GM19395 (cell line): ENCODE measurements at regions not wholly inside any gene's neighbourhood (a gene's known extent, or its start where the extent isn't known, plus 50 kb on each side); places are given as distances from the start of the nearest gene placed in this dataset.

Experiments
- ATAC-seq: cut with Tn5 transposase; IDR thresholded peaks from one replicate; pipeline ENCODE4 v1.9.1; 2021; ENCODE audit warnings: mild to moderate bottlenecking, moderate library complexity; ENCODE audit not compliant: unreplicated experiment

DNA sequence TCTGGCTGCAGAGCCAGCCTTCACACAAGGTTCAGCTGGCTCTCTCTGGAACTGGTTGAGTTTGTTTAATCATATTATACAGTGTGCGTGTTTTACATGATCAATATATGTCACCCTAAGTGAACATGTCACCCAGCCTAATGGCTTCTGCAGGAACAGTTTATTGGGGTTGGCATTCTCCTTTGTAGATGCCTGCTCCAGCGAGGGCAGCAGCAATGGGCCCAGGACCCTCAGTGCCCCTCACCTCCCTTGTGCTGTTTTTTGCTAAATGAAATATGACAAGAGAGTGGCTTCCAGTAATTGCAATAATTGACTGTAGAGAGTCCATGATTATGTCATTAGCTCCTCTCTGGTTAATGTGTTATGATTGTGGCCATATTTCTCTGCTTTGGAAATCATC lies 387.2 kb downstream of the TMEM114 start:
- no peak for ATAC-seq

DNA sequence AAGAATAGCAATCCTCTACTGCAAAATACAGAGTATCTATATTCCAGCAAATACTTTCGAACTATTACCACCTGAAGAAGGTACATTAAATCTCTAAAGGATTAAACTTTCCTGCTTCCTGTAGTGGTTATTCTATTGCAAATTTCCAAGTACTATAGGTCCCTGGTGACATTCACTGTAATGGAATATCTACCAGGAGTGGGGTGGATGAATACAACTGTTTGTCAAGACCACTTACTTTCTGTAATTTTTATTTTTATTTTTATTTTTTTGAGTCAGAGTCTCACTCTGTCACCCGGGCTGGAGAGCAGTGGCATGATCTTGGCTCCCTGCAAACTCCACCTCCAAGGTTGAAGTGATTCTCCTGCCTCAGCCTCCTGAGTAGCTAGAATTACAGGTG lies 389.5 kb downstream of the TMEM114 start:
- no peak for ATAC-seq

DNA sequence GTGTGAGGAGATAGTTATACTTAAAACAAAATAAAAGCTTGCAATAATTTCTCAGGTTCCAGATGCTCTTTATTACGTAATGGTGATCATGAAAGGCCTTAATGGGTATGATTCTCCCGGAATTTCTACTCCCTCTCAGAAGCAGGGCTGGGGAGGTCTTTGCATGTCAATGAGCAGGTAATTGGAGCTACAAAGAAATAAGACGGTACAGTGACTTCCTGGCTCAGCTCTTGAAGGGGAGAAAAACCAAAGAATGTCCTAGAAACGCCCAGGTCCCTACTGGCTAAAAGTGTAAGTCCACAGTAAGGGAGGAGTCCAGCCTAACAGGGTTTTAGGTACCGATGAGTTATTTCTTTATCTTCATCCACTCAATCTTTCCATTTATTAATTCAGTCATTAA lies 390.9 kb downstream of the TMEM114 start:
- no peak for ATAC-seq

DNA sequence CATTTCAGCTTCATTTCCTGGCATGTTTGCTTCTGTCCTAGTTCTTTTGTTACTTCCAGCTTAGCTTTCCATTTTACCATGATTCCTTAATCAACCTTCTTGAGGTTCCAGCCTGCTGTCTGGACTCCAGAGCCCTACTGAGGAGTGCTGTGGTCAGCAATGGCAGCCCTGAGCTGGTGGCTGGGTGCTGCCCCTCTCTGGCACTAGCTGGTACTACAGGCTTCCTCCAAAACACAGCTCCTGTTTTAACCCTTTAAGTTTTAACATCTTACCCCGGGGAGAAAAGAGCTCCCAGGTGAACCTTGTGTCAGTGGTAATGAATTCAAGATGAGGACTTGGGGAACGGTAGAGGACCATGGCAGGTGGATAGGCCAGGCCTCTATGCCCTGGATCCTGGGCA lies 395.5 kb downstream of the TMEM114 start:
- no peak for ATAC-seq

DNA sequence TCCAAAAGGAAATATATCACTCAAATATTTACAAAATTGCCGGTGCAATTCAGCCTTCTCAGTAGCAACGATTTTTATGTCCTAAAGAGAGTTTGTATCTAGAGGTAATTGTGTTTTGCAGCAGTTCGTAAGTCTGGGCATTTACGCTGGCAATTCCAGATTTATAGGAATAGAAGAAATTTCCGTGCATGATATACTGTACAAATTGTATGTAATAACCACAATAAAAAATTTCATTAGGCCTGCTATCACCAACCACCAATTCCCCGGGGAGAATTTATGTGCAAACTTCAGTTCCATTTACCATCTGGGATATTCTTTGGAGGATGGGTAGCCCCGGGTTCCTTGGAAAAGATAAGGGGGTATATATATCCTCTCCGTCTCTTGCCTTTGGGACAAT lies 401.5 kb downstream of the TMEM114 start:
- ATAC-seq = no peak

DNA sequence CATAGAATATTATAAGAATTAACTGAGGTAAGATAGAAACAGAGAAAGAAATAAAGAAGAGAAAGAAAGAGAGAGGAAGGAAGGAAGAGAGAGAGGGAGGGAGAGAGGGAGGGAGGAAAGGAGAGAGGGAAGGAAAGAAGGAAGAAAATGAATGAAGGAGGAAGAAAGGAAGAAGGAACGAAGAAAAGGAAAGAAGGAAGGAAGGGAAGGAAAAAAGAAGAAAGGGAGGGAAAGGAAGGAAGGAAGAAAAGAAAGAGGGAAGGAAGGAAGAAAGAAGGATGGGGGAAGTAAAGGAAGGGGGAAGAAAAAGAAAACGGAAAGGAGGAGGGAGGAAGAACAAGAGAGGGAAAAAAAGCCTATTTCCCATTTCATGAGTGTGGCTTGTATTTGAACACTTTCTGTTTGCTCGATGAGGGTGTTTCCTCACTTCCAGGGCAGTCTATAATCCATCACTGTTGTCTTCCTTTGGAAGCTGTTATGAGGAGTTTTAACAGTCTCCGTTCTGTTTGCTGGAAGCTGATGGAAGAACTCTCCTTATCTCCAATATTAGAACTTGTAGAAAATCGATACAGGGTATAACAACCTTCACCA lies 402.4 kb downstream of the TMEM114 start:
- ATAC-seq = no peak

DNA sequence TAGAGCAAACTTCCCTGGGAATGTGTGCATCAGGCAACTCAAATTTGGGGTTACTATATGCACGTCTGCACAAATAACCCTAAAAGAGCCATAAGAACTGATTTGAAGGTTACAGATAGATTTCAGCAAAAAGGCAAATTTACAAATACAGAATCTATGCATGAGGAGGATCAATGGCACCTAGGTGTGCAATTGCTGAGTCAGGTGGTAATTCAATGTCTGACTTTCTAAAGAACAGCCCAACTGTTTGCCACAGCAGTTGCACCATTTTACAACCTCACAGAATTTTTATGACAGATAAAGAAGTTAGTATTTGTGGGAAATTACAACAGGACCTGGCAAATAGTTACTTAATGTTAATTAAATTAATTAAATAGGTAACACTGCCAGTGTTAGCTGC lies 405.5 kb downstream of the TMEM114 start:
- ATAC-seq = no peak

DNA sequence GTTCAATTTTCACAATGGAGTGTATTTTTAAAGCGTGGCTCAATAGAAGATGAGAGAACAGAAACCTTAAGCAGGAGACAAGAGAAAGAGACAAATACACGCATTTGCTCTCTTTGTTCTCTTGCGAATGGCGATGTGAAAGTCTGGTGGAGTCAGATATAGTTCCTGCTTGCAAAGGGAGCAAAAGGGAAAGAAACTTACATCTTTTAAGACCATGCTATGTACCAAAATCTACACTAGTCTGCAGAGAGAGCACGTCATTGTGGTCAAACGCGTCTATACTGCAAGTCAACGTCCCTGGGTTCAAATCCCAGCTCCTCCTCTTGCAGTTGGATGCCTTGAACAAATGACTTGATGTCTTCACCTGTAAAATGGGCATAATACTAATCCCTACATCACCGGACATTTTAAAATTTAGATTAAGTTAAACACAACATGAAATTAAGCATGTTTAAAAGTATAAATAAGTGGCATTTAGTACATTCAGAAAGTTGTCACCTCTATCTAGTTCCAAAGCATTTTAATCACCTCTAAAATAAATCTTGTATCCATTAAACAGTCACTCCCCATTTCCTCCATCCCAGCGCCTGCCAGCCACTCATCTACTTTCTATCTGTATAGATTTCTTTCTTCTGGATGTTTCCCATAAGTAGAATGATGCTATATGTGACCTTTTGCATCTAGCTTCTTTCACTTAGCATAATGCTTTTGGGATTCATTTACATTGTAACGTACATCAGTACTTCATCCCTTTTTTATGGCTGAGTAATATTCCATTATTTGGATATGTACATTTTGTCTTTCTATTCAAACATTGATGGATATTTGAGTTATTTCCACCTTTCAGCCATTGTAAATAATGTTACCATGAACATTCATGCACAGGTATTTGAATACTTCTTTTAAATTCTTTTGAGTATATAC lies 406.9 kb downstream of the TMEM114 start:
- no peak for ATAC-seq

DNA sequence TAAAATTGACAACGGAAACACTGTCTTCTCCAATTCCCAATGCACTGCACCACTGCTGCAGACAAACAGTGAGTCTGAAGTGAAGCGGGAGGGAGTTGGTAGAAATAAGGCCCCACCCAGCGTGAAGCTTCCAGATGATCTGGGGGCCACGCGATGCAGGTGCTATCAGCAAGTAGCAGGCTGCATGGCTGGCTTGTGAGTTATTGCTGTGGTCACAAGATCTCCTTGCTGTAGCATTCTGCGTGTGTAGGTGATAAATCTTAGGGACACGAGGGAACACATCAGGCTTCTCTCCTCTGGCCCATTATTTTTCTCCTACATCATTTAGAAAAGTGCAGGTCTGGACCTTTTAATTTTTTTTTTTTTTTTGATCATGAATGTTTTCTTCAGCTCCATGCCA lies 407.6 kb downstream of the TMEM114 start:
- ATAC-seq = no peak

DNA sequence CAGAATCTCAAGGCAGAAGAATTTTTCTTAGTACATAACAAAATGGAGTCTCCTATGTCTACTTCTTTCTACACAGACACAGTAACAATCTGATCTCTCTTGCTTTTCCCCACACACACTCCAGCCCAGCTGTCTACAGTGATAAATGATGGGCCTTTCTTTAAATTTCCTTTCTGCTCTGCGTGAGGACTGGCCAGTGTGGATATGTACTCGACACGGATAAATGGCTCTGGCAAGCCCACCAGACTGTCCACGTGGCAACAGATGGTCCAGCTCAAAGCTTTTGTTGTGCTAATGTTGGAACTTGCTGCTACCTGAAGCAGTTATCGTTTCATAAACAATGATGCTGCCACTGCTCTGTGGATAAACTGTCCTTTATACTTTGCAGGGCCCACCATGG lies 410.7 kb downstream of the TMEM114 start:
- ATAC-seq = no peak

DNA sequence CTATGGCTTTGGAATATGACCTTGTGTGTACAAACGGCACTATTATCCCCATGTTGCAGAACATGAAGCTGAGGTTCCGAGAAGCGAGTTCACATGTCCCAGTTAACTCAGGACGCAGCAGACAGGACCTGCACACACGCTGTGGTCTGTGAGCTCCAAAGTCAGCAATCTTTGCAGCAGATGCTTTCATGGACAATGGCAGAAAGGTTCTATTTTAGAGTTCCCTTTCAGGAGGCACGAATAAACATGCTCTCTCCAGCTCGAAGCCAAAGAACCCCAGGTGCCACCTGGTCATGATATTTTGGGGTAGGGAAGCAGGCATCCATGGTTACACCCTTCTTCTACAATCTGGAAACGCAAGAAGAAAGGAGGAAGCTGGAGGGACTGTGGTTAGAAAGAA lies 412.0 kb downstream of the TMEM114 start:
- no peak for ATAC-seq

DNA sequence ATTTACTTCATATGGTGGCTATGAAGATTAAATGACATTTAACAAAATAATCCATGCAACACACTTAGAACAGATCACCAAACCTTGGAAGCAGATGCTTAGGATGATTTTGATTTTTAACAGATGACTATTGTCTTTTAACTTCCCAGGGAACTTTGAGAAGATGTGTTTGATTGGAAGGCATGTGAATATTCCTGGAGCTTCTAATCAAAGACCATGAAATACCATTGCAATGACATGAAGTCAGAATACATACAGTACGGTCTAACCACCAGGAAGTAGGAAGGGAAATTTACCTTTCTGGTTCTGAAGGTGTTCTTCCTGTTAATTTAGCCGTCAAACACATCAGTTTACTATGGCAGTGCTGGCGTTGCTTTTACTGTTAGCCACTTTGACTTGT lies 414.9 kb downstream of the TMEM114 start:
- no peak for ATAC-seq

DNA sequence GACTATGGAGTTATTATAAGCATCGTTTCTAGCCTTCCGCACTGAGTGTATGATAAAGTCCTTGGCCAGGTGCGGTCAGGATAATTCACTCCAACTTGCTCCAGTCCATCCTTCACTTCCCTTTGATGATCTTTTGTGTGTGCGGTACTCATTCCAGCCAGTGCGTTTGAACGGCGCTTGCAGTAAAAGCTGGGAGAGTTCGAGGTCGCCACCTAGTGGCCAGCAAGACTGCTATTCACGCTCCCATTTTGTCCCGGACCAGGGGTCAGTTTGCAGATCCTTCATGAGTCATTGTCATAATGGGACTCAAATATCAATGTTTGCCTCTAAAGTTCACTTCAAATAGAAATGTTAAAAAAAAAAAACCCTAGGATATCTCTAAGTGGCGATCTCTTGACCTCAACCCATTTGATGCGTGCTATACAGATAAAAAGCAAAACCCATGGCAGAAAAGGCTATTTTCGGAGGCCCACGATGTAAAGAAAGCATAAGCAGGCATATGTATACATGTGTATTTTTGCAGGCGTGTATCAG lies 417.1 kb downstream of the TMEM114 start:
- peak; percentile 66 for ATAC-seq

DNA sequence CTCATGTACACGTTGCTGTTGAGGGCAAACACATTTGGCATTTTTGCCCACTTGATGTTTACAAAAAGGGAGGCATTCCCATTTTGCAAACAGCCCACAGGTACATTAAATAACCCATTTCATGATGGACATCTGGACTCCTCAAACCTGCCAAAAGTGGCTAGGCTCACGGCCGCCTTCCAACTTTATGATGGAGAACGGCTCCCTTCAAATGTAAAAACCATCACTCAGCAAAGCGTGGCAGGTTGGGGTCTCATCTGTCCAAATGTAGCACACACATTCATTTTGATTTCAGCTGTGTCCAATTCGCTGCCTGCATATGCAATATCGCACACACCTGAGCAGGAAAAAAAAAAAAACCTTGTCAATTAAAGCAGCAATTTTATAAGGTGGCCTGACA lies 417.8 kb downstream of the TMEM114 start:
- no peak for ATAC-seq

DNA sequence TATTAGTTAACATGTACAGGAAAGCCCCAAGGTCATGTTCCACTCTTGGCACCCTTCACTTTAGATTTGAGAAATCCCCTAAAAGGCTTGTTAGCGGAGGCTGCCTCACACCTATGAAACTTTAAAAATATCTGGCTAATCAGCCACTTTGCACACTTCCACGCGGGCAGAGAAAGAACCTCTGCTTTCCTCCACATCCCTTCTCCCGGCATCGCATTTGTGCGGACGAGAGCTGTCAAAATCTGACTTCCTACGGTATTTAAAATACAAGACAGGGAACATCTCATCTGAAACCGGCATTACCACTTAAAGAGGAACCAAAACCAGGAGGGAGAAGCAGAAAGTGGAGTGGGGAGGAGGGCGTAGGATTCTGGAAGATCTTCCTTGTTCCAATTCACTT lies 422.3 kb downstream of the TMEM114 start:
- ATAC-seq = no peak

DNA sequence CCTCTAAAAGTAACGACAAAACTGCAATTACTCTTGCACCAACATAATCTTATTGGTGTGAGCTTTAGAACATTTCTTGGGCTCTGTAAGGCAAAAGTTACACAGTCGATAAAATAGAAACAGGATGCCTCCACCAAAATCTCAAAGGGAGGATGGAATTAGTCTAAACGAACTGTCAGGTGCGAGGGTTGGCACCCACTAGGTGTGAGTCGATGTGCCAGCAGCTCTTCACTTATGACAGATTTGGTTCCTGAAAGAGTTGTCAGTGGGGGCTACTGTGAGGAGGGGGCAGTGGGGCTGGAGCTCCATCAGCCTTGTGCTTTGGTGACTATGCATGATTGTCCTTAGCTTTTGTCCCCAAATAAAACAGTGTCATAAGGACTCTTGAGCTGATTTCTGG lies 422.9 kb downstream of the TMEM114 start:
- ATAC-seq = no peak

DNA sequence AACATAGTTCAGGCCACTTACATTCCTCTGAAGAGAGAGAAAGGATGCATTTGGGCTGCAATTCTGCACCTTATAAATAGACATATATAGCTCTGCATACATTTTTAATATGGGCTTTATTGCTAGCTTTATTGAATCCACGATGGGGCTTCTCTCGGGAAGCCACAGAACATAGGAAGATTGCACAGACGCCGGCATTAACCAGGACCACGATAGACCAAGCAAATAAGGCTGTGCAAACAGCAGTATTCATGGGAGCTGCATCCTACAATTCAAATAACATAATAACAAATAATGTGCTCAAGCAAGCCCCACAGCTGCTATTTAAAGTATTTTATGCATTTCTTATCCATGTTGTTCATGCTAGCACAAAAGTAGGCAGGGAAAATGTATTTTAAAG lies 432.3 kb downstream of the TMEM114 start:
- ATAC-seq = no peak

DNA sequence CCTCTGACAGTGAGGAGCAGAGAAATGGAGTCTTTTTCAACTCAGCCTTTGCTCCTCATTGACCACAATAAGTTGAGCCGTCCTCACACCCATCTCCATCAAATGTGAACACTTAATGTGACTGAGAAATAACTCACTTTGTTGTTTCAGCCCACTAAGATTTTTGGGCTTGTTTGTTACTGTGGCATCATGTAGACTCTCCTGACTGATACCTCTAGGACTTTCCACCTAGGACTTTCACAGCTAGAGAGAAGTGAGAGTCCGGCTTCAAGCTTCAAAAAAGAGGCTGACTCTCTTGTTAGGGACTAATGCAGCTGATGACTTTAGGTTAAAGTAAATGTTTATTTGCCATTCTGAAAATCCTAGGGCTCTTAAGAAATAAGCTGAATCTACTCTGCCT lies 435.0 kb downstream of the TMEM114 start:
- ATAC-seq = no peak

DNA sequence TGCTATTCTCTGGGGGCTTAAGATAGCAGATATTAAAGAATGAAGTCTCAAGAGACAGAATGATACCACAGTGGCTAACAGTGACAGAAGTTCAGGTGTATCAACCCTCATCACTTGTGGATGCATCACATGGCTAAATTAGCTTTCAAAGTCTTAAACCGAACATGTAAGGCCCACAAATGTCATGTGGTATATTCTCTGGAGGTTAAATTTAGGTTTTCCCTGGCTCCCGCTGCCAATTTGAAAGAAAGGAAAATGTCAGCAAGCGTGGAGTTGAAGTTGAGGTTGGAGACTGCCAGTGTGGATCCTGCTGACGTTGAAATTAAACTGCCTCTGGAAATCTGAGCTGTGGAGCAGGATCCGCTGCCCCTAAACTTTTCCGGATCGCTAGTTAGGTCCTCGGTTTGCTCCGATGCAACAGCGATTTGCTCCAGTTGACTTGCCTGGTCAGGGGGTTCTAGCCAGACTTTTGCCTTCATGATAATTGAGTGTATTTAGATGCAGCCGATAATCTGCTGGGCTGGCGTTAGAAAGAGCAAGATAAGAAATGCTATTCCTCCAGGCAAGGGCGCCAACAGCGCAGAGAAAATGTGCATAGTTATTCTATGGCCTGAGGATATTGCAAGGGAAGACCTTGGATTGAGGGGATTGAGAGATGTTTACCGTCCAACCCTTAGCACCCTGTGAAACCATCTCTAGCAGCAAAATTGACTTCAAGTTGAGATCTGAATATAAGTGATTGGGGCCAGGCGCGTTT lies 443.9 kb downstream of the TMEM114 start:
- ATAC-seq = no peak

DNA sequence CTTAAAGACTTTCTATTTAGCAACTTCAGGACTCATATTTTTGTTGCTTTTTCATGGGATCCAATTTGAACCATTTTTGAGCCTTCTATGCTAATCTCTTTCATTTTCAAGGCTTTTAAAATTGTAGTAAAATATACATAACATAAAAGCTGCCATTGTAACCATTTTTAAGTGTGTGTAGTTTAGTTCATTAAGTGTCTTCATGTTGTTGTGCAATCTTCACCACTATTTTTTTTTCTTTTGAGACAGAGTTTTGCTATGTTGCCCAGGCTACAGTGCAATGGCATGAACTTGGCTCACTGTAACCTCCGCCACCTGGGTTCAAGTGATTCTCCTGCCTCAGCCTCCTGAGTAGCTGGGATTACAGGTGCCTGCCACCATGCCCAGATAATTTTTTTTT lies 451.6 kb downstream of the TMEM114 start:
- ATAC-seq = no peak

DNA sequence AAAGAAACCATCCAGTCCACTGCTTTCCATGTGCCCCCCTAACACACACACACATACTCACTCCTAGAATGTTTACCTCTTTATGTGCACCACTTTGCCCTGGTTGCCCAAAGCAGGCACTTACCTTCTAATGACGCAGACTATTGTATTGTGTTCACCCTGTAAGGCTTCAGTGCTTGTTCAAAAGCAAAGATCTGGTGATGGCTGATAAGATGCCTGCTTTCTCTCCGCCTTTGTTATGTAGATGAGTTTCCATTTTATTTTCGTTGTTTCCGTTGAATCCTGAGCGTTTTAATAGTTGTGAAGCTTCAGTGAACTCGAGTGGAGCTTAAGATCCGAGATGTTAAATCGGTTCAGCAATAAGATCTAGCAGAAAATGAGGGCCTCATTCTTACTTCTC lies 452.7 kb downstream of the TMEM114 start:
- no peak for ATAC-seq

DNA sequence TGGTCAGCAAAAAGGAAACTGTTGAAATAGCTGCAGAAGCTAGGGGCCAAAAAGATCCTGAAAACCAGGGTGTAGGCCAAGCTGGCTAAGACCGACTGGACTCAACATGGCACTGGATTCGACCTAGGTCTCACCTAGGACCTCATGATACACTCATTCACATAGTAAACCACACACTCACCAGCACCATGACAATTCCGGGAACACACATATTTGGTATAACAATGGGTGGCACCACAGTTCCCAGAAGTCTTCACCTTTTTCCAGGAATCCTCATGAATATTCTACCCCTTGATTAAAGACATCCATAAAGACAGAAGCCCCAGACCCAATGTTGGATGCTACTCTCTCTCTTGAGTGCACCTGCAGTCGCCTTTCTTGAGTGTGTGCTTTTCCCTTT lies 460.1 kb downstream of the TMEM114 start:
- ATAC-seq = no peak
